Gastrocnemius medialis (tissue), 4 donors: ENCODE measurements at regions not wholly inside any gene's neighbourhood (a gene's known extent, or its start where the extent isn't known, plus 50 kb on each side); places are given as distances from the start of the nearest gene placed in this dataset.
"Not testable (repeated sequence)": the region's sequence is repeated elsewhere in the genome, so short reads cannot be mapped to it uniquely, and the experiment has no call there.

Experiments
- POLR2A ChIP-seq, 2 donors: fragments of 450-650 bp; IDR thresholded peaks; one replicate each; pipeline ENCODE4 v1.6.1; 2017; ENCODE audit warnings: antibody characterized with exemption in 2 of 2, mild to moderate bottlenecking in 2 of 2, moderate library complexity in 2 of 2
- TF ChIP-seq, protein P1 (sequence below), 5 experiments: fragments of 450-650 bp in 3 of 5; fragments of 200-600 bp in 2 of 5; sonication (generic) in 2 of 5; IDR thresholded peaks in 4 of 5; conservative IDR thresholded peaks in 1 of 5; 1 replicate in 4 of 5; 2 replicates in 1 of 5; pipeline ENCODE4 v1.5.1; 2016 to 2019; ENCODE audit warnings: antibody characterized with exemption in 5 of 5, mild to moderate bottlenecking in 3 of 5, moderate library complexity in 3 of 5

- TF ChIP-seq, protein P1, sequence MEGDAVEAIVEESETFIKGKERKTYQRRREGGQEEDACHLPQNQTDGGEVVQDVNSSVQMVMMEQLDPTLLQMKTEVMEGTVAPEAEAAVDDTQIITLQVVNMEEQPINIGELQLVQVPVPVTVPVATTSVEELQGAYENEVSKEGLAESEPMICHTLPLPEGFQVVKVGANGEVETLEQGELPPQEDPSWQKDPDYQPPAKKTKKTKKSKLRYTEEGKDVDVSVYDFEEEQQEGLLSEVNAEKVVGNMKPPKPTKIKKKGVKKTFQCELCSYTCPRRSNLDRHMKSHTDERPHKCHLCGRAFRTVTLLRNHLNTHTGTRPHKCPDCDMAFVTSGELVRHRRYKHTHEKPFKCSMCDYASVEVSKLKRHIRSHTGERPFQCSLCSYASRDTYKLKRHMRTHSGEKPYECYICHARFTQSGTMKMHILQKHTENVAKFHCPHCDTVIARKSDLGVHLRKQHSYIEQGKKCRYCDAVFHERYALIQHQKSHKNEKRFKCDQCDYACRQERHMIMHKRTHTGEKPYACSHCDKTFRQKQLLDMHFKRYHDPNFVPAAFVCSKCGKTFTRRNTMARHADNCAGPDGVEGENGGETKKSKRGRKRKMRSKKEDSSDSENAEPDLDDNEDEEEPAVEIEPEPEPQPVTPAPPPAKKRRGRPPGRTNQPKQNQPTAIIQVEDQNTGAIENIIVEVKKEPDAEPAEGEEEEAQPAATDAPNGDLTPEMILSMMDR (IDR thresholded peaks at IDR 0.05 in 4 of 5, conservative IDR thresholded peaks at IDR 0.05 in 1 of 5) = not testable (repeated sequence)
- not testable (repeated sequence) for TF ChIP-seq POLR2A (IDR thresholded peaks at IDR 0.05)
These were observed 66.4 kb upstream of the ABHD2 start for GRCh38 chr15:89021886-89022285.
